ENCODE measurements at regions not wholly inside any gene's neighbourhood (a gene's known extent, or its start where the extent isn't known, plus 50 kb on each side); places are given as distances from the start of the nearest gene placed in this dataset.
A peak's percentile ranks its signal among the peaks of the same experiment; 100 is the strongest.

GRCh38 chr4:166228112-166228511 is 355.1 kb downstream of the TLL1 start:
- H3K27me3 ChIP-seq (replicated peaks) = no peaks in the 10 kb centered on the region
- H3K36me3 ChIP-seq = no peaks in the 10 kb centered on the region
- no peak overlapping the region for H3K27ac ChIP-seq
- H3K4me3 ChIP-seq = no peak overlapping the region
- H3K9me3 ChIP-seq (replicated peaks) = no peaks in the 10 kb centered on the region
- H3K4me1 ChIP-seq (replicated peaks) = no peaks in the 10 kb centered on the region
- no peak for DNase-seq (ENCODE audit: low read depth in 1 of 2, low spot score in 2 of 2)

GRCh38 chr4:166229799-166230198 is 356.8 kb downstream of the TLL1 start:
- H3K4me1 ChIP-seq (replicated peaks) = no peaks in the 10 kb centered on the region
- H3K27me3 ChIP-seq (replicated peaks) = no peaks in the 10 kb centered on the region
- no peak overlapping the region for H3K4me3 ChIP-seq
- no peak overlapping the region for H3K27ac ChIP-seq
- no peak for DNase-seq (ENCODE audit: low read depth in 1 of 2, low spot score in 2 of 2)
- H3K36me3 ChIP-seq = no peaks in the 10 kb centered on the region
- no peaks in the 10 kb centered on the region for H3K9me3 ChIP-seq (replicated peaks)

- no peaks in the 10 kb centered on the region for H3K36me3 ChIP-seq
- DNase-seq (ENCODE audit: low read depth in 1 of 2, low spot score in 2 of 2) = no peak
- no peak overlapping the region for H3K27ac ChIP-seq
- no peaks in the 10 kb centered on the region for H3K4me1 ChIP-seq (replicated peaks)
- H3K4me3 ChIP-seq = no peak overlapping the region
- H3K27me3 ChIP-seq (replicated peaks) = no peaks in the 10 kb centered on the region
- no peaks in the 10 kb centered on the region for H3K9me3 ChIP-seq (replicated peaks)
Observed at GRCh38 chr4:166230841-166231240, 357.8 kb downstream of the TLL1 start.

GRCh38 chr4:166239354-166239753 is 366.3 kb downstream of the TLL1 start:
- no peaks in the 10 kb centered on the region for H3K4me1 ChIP-seq (replicated peaks)
- DNase-seq (ENCODE audit: low read depth in 1 of 2, low spot score in 2 of 2) = no peak
- no peak overlapping the region for H3K27ac ChIP-seq
- H3K9me3 ChIP-seq (replicated peaks) = no peaks in the 10 kb centered on the region
- no peaks in the 10 kb centered on the region for H3K36me3 ChIP-seq
- H3K27me3 ChIP-seq (replicated peaks) = no peaks in the 10 kb centered on the region
- H3K4me3 ChIP-seq = no peak overlapping the region

- H3K4me1 ChIP-seq (replicated peaks) = no peaks in the 10 kb centered on the region
- H3K27me3 ChIP-seq (replicated peaks) = no peaks in the 10 kb centered on the region
- H3K36me3 ChIP-seq = no peaks in the 10 kb centered on the region
- H3K4me3 ChIP-seq = no peak overlapping the region
- peak in 1 of 2 experiments; percentile 6 for DNase-seq (ENCODE audit: low read depth in 1 of 2, low spot score in 2 of 2)
- no peaks in the 10 kb centered on the region for H3K9me3 ChIP-seq (replicated peaks)
- no peak overlapping the region for H3K27ac ChIP-seq
Observed at GRCh38 chr4:166252487-166253402, 379.7 kb downstream of the TLL1 start.

GRCh38 chr4:166257276-166257675 is 384.2 kb downstream of the TLL1 start:
- no peak overlapping the region for H3K27ac ChIP-seq
- DNase-seq (ENCODE audit: low read depth in 1 of 2, low spot score in 2 of 2) = no peak
- H3K36me3 ChIP-seq = no peaks in the 10 kb centered on the region
- H3K27me3 ChIP-seq (replicated peaks) = no peaks in the 10 kb centered on the region
- H3K4me3 ChIP-seq = no peak overlapping the region
- no peaks in the 10 kb centered on the region for H3K9me3 ChIP-seq (replicated peaks)
- no peaks in the 10 kb centered on the region for H3K4me1 ChIP-seq (replicated peaks)

- no peaks in the 10 kb centered on the region for H3K9me3 ChIP-seq (replicated peaks)
- no peak overlapping the region for H3K4me3 ChIP-seq
- H3K36me3 ChIP-seq = no peaks in the 10 kb centered on the region
- DNase-seq (ENCODE audit: low read depth in 1 of 2, low spot score in 2 of 2) = no peak
- no peak overlapping the region for H3K27ac ChIP-seq
- H3K4me1 ChIP-seq (replicated peaks) = no peaks in the 10 kb centered on the region
- no peaks in the 10 kb centered on the region for H3K27me3 ChIP-seq (replicated peaks)
Observed at GRCh38 chr4:166257891-166258290, 384.9 kb downstream of the TLL1 start.

- Histone ChIP-seq H3K9me3 (replicated peaks) (no peaks in the 10 kb centered on the region), H3K4me1 (replicated peaks) (no peaks in the 10 kb centered on the region), H3K4me3 (no peak overlapping the region), H3K27me3 (replicated peaks) (no peaks in the 10 kb centered on the region), H3K36me3 (no peaks in the 10 kb centered on the region), H3K27ac (no peak overlapping the region)
- no peak for DNase-seq (ENCODE audit: low read depth in 1 of 2, low spot score in 2 of 2)
Observed at GRCh38 chr4:166259081-166259480, 386.0 kb downstream of the TLL1 start.

- Histone ChIP-seq H3K27me3 (replicated peaks) (no peaks in the 10 kb centered on the region), H3K4me1 (replicated peaks) (no peaks in the 10 kb centered on the region), H3K9me3 (replicated peaks) (no peaks in the 10 kb centered on the region), H3K36me3 (no peaks in the 10 kb centered on the region), H3K27ac (no peak overlapping the region), H3K4me3 (no peak overlapping the region)
- DNase-seq (ENCODE audit: low read depth in 1 of 2, low spot score in 2 of 2) = no peak
Observed at GRCh38 chr4:166274136-166274761, 401.2 kb downstream of the TLL1 start.

GRCh38 chr4:166274775-166275174 is 401.7 kb downstream of the TLL1 start:
- no peak for DNase-seq (ENCODE audit: low read depth in 1 of 2, low spot score in 2 of 2)
- Histone ChIP-seq H3K36me3 (no peaks in the 10 kb centered on the region), H3K4me3 (no peak overlapping the region), H3K4me1 (replicated peaks) (no peaks in the 10 kb centered on the region), H3K9me3 (replicated peaks) (no peaks in the 10 kb centered on the region), H3K27ac (no peak overlapping the region), H3K27me3 (replicated peaks) (no peaks in the 10 kb centered on the region)

- Histone ChIP-seq H3K27me3 (replicated peaks) (no peaks in the 10 kb centered on the region), H3K36me3 (no peaks in the 10 kb centered on the region), H3K4me1 (replicated peaks) (no peaks in the 10 kb centered on the region), H3K27ac (no peak overlapping the region), H3K4me3 (no peak overlapping the region), H3K9me3 (replicated peaks) (no peaks in the 10 kb centered on the region)
- no peak for DNase-seq (ENCODE audit: low read depth in 1 of 2, low spot score in 2 of 2)
Observed at GRCh38 chr4:166277401-166277800, 404.4 kb downstream of the TLL1 start.

- Histone ChIP-seq H3K27me3 (replicated peaks) (no peaks in the 10 kb centered on the region), H3K36me3 (no peaks in the 10 kb centered on the region), H3K4me3 (no peak overlapping the region), H3K9me3 (replicated peaks) (no peaks in the 10 kb centered on the region), H3K27ac (no peak overlapping the region), H3K4me1 (replicated peaks) (no peaks in the 10 kb centered on the region)
- no peak for DNase-seq (ENCODE audit: low read depth in 1 of 2, low spot score in 2 of 2)
Observed at GRCh38 chr4:166277853-166278252, 404.8 kb downstream of the TLL1 start.

- H3K36me3 ChIP-seq = no peaks in the 10 kb centered on the region
- no peak overlapping the region for H3K4me3 ChIP-seq
- no peaks in the 10 kb centered on the region for H3K27me3 ChIP-seq (replicated peaks)
- H3K4me1 ChIP-seq (replicated peaks) = no peaks in the 10 kb centered on the region
- DNase-seq (ENCODE audit: low read depth in 1 of 2, low spot score in 2 of 2) = no peak
- H3K27ac ChIP-seq = no peak overlapping the region
- H3K9me3 ChIP-seq (replicated peaks) = no peaks in the 10 kb centered on the region
Observed at GRCh38 chr4:166279261-166279660, 406.2 kb downstream of the TLL1 start.

- Histone ChIP-seq H3K4me1 (replicated peaks) (no peaks in the 10 kb centered on the region), H3K4me3 (no peak overlapping the region), H3K36me3 (no peaks in the 10 kb centered on the region), H3K9me3 (replicated peaks) (no peaks in the 10 kb centered on the region), H3K27me3 (replicated peaks) (no peaks in the 10 kb centered on the region), H3K27ac (no peak overlapping the region)
- no peak for DNase-seq (ENCODE audit: low read depth in 1 of 2, low spot score in 2 of 2)
Observed at GRCh38 chr4:166280642-166281041, 407.6 kb downstream of the TLL1 start.

All from SJSA1 (cell line).